GM04503 (cell line): ENCODE measurements at regions not wholly inside any gene's neighbourhood (a gene's known extent, or its start where the extent isn't known, plus 50 kb on each side); places are given as distances from the start of the nearest gene placed in this dataset.

Source experiments
- DNase-seq: peaks from one replicate; pipeline ENCODE4 v3.0.0-alpha.2; 2012; ENCODE audit warnings: low read depth

- DNase-seq, result no peak
Observed at GRCh38 chr2:240358821-240359397, 76.6 kb upstream of the GPC1 start.

- no peak for DNase-seq
Observed at GRCh38 chr2:240359695-240360094, 75.8 kb upstream of the GPC1 start.

- DNase-seq, result no peak
Observed at GRCh38 chr2:240360645-240361475, 74.6 kb upstream of the GPC1 start.

- no peak for DNase-seq
Observed at GRCh38 chr2:240362216-240362755, 73.2 kb upstream of the GPC1 start.

- DNase-seq, result no peak
Observed at GRCh38 chr2:240362826-240363745, 72.4 kb upstream of the GPC1 start.

GRCh38 chr2:240363746-240364581, 71.5 kb upstream of the GPC1 start:
- DNase-seq, result no peak

- DNase-seq, result no peak
Observed at GRCh38 chr2:240364582-240364960, 70.9 kb upstream of the GPC1 start.

GRCh38 chr2:240364961-240365775, 70.3 kb upstream of the GPC1 start:
- DNase-seq, result no peak

- no peak for DNase-seq
Observed at GRCh38 chr2:240365971-240366471, 69.4 kb upstream of the GPC1 start.

- no peak for DNase-seq
Observed at GRCh38 chr2:240366901-240367300, 68.6 kb upstream of the GPC1 start.

GRCh38 chr2:240367721-240368120, 67.7 kb upstream of the GPC1 start:
- DNase-seq, result no peak

GRCh38 chr2:240368781-240369331, 66.6 kb upstream of the GPC1 start:
- DNase-seq, result no peak

GRCh38 chr2:240369335-240369734, 66.1 kb upstream of the GPC1 start:
- no peak for DNase-seq

- DNase-seq, result peak; percentile 68
Observed at GRCh38 chr2:240369801-240370585, 65.5 kb upstream of the GPC1 start.

- no peak for DNase-seq
Observed at GRCh38 chr2:240371129-240372000, 64.1 kb upstream of the GPC1 start.

- no peak for DNase-seq
Observed at GRCh38 chr2:240372101-240372500, 63.4 kb upstream of the GPC1 start.

- DNase-seq, result no peak
Observed at GRCh38 chr2:240373289-240373885, 62.1 kb upstream of the GPC1 start.
